Adrenal gland (tissue), 5 donors: ENCODE measurements at regions not wholly inside any gene's neighbourhood (a gene's known extent, or its start where the extent isn't known, plus 50 kb on each side); places are given as distances from the start of the nearest gene placed in this dataset.

Experiments
- POLR2A ChIP-seq, 2 donors: fragments of 450-650 bp; IDR thresholded peaks; one replicate each; pipeline ENCODE4 v1.6.1; 2017; ENCODE audit warnings: antibody characterized with exemption in 2 of 2, mild to moderate bottlenecking in 2 of 2, moderate library complexity in 1 of 2
- TF ChIP-seq, protein P1 (sequence below), 6 experiments: fragments of 450-650 bp in 4 of 6; fragments of 200-600 bp in 2 of 6; sonication (generic) in 1 of 6; IDR thresholded peaks; 1 replicate in 5 of 6; 2 replicates in 1 of 6; pipeline versions ENCODE4 v1.5.1 to v1.8.0; 2016 to 2021; ENCODE audit warnings: antibody characterized with exemption in 6 of 6, mild to moderate bottlenecking in 2 of 6, moderate library complexity in 1 of 6
- donor health status: DM: no; HTN: no; CAD: no.

DNA sequence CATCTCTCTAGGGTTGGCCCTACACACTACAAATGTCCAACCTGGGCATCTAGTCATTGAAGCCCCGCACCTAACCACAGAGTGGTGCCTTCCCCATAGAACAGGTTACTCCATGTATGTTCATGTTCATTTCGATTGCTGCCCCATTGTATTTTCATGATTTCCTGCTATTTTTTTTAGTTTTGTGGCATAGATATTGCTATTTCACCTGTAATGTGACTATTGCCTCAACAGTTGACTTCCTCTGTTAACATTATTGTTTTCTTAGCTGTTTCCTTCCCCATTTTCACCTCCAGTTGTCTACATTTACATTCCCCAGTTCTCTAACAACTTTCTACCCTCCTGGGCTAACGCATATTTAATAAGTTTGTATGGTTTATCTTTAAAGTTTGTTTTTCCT lies 137.7 kb upstream of the RBMS3 start:
- TF ChIP-seq, protein P1, sequence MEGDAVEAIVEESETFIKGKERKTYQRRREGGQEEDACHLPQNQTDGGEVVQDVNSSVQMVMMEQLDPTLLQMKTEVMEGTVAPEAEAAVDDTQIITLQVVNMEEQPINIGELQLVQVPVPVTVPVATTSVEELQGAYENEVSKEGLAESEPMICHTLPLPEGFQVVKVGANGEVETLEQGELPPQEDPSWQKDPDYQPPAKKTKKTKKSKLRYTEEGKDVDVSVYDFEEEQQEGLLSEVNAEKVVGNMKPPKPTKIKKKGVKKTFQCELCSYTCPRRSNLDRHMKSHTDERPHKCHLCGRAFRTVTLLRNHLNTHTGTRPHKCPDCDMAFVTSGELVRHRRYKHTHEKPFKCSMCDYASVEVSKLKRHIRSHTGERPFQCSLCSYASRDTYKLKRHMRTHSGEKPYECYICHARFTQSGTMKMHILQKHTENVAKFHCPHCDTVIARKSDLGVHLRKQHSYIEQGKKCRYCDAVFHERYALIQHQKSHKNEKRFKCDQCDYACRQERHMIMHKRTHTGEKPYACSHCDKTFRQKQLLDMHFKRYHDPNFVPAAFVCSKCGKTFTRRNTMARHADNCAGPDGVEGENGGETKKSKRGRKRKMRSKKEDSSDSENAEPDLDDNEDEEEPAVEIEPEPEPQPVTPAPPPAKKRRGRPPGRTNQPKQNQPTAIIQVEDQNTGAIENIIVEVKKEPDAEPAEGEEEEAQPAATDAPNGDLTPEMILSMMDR (IDR thresholded peaks at IDR 0.05) = no peak
- no peak for TF ChIP-seq POLR2A (IDR thresholded peaks at IDR 0.05)
